ENCODE measurements at regions not wholly inside any gene's neighbourhood (a gene's known extent, or its start where the extent isn't known, plus 50 kb on each side); places are given as distances from the start of the nearest gene placed in this dataset.

GRCh38 chr13:40505196-40505595, 161.2 kb downstream of the FOXO1 start:
- H3K36me3 ChIP-seq = no peaks in the 10 kb centered on the region
- H3K4me3 ChIP-seq = no peak overlapping the region
- H3K27ac ChIP-seq = no peak overlapping the region
- H3K4me1 ChIP-seq (replicated peaks) = no peaks in the 10 kb centered on the region
- TF ChIP-seq CTCF (IDR thresholded peaks at IDR 0.05) (no peak), POLR2A (IDR thresholded peaks at IDR 0.05) (no peak), POLR2AphosphoS5 (IDR thresholded peaks at IDR 0.05) (no peak)
- intact Hi-C loops (cut with DNase I) = no loop called here
- no peaks in the 10 kb centered on the region for H3K9me3 ChIP-seq
- WGBS = 86% methylated on average over 3 of the region's 3 CpGs
- DNase-seq (ENCODE audit: low spot score) = no peak
- no peaks in the 10 kb centered on the region for H3K27me3 ChIP-seq (replicated peaks; ENCODE audit: insufficient read depth)

Small RNA genes in the stretch of these regions (small RNA-seq; reads per million reads assigned to genes)
- gene RF00108 = 0 reads per million in 2 donors
- gene RNY3P9 = 0 reads per million in 2 donors
- gene RPL17P51 = 0 reads per million in 2 donors
